H1 (cell line): ENCODE measurements at regions not wholly inside any gene's neighbourhood (a gene's known extent, or its start where the extent isn't known, plus 50 kb on each side); places are given as distances from the start of the nearest gene placed in this dataset.

Source experiments
- CHD1 ChIP-seq: IDR thresholded peaks from 2 replicates; pipeline ENCODE4 v1.6.1; 2012; ENCODE audit warnings: low read depth, low read length, improper control_type of control experiment
- CREB1 ChIP-seq: IDR thresholded peaks from 2 replicates; pipeline ENCODE4 v1.6.1; 2012; ENCODE audit warnings: inconsistent platforms
- CTCF ChIP-seq, 3 experiments: IDR thresholded peaks; 1 replicate in 2 of 3; 2 replicates in 1 of 3; pipeline versions ENCODE4 v1.5.1 to v1.6.1; 2011; ENCODE audit warnings: low read length in 3 of 3, mild to moderate bottlenecking in 3 of 3, inconsistent platforms in 2 of 3, low read depth in 1 of 3, moderate library complexity in 1 of 3; ENCODE audit not compliant: insufficient read depth in 1 of 3; ENCODE audit errors: control extremely low read depth in 1 of 3
- EZH2 ChIP-seq: fragments of 200-600 bp; sonication (generic); IDR thresholded peaks from 2 replicates; pipeline ENCODE4 v1.7.1; 2012; ENCODE audit warnings: low read depth, mild to moderate bottlenecking, moderate library complexity, low read length, inconsistent platforms; ENCODE audit not compliant: severe bottlenecking
- HDAC2 ChIP-seq, 2 experiments: fragments of 300-600 bp in 1 of 2; sonication (generic) in 1 of 2; IDR thresholded peaks; 2 replicates each; pipeline ENCODE4 v1.6.1; 2011 to 2012; ENCODE audit warnings: low read depth in 2 of 2, low read length in 2 of 2, mild to moderate bottlenecking in 2 of 2, moderate library complexity in 2 of 2, borderline replicate concordance in 1 of 2, inconsistent platforms in 1 of 2
- JUN ChIP-seq: IDR thresholded peaks from 2 replicates; pipeline ENCODE4 v1.6.1; 2011; ENCODE audit warnings: low read depth, mild to moderate bottlenecking, improper control_type of control experiment, low read length
- JUND ChIP-seq: IDR thresholded peaks from 2 replicates; pipeline ENCODE4 v1.6.1; 2011; ENCODE audit warnings: mild to moderate bottlenecking, improper control_type of control experiment, low read length
- MAFK ChIP-seq: IDR thresholded peaks from 2 replicates; pipeline ENCODE4 v1.6.1; 2012; ENCODE audit warnings: low read depth, mild to moderate bottlenecking, improper control_type of control experiment, low read length
- POLR2A ChIP-seq, 2 experiments: IDR thresholded peaks; 1 replicate in 1 of 2; 2 replicates in 1 of 2; pipeline ENCODE4 v1.6.1; 2011; ENCODE audit warnings: low read depth in 2 of 2, low read length in 2 of 2, mild to moderate bottlenecking in 2 of 2; ENCODE audit errors: control extremely low read depth in 1 of 2
- SP2 ChIP-seq: IDR thresholded peaks from 2 replicates; pipeline ENCODE4 v1.6.1; 2012; ENCODE audit warnings: mild to moderate bottlenecking, low read length, inconsistent platforms
- SRF ChIP-seq: IDR thresholded peaks from 2 replicates; pipeline ENCODE4 v1.6.1; 2011; ENCODE audit warnings: mild to moderate bottlenecking, low read depth, low read length, moderate library complexity
- TEAD4 ChIP-seq: IDR thresholded peaks from 2 replicates; pipeline ENCODE4 v1.6.1; 2012; ENCODE audit warnings: low read depth, low read length, inconsistent platforms, mixed read lengths
- YY1 ChIP-seq: IDR thresholded peaks from 2 replicates; pipeline ENCODE4 v1.6.1; 2011; ENCODE audit warnings: low read depth, mild to moderate bottlenecking, low read length
- TF ChIP-seq, protein P1 (sequence below): IDR thresholded peaks from 2 replicates; pipeline ENCODE4 v1.6.1; 2012; ENCODE audit warnings: inconsistent platforms

- TF ChIP-seq SRF (no peak), CHD1 (no peak), EZH2 (no peak), CTCF (IDR thresholded peaks at IDR 0.05; ENCODE audit: control extremely low read depth in 1 of 3, insufficient read depth in 1 of 3, low read depth in 1 of 3, low read length in 3 of 3) (no peak), YY1 (no peak), POLR2A (IDR thresholded peaks at IDR 0.05; ENCODE audit: control extremely low read depth in 1 of 2, low read depth in 2 of 2, low read length in 2 of 2) (no peak), JUND (no peak), MAFK (no peak), SP2 (no peak), CREB1 (no peak), HDAC2 (IDR thresholded peaks at IDR 0.05; ENCODE audit: borderline replicate concordance in 1 of 2, low read depth in 2 of 2, low read length in 2 of 2) (no peak), JUN (no peak), TEAD4 (no peak)
- TF ChIP-seq, protein P1, sequence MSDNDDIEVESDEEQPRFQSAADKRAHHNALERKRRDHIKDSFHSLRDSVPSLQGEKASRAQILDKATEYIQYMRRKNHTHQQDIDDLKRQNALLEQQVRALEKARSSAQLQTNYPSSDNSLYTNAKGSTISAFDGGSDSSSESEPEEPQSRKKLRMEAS: no peak
These were observed 386.5 kb upstream of the PFKP start for GRCh38 chr10:2680821-2681220.
